Left ventricle myocardium inferior (tissue), 1 donor: ENCODE measurements at regions not wholly inside any gene's neighbourhood (a gene's known extent, or its start where the extent isn't known, plus 50 kb on each side); places are given as distances from the start of the nearest gene placed in this dataset.

Experiments
- DNase-seq: peaks from one replicate; pipeline ENCODE4 v3.0.0-alpha.2; 2020
- H3K27ac ChIP-seq: fragments of 200-600 bp; replicated peaks from 2 replicates; pipeline ENCODE4 v1.8.0; 2021
- H3K27me3 ChIP-seq: fragments of 200-600 bp; 2 replicates; pipeline ENCODE4 v1.8.0; 2021; ENCODE audit warnings: low read depth
- H3K36me3 ChIP-seq: fragments of 200-600 bp; 2 replicates; pipeline ENCODE4 v1.8.0; 2021
- H3K4me1 ChIP-seq: fragments of 200-600 bp; 2 replicates; pipeline ENCODE4 v1.8.0; 2021
- H3K4me3 ChIP-seq: fragments of 200-600 bp; 2 replicates; pipeline ENCODE4 v1.8.0; 2021; ENCODE audit warnings: mild to moderate bottlenecking, moderate library complexity
- H3K9me3 ChIP-seq: fragments of 200-600 bp; replicated peaks from 2 replicates; pipeline ENCODE4 v1.8.0; 2021
- CTCF ChIP-seq: fragments of 200-600 bp; IDR thresholded peaks from 2 replicates; pipeline ENCODE4 v1.8.0; 2021; ENCODE audit warnings: antibody characterized with exemption, mild to moderate bottlenecking, borderline replicate concordance
- intact Hi-C: fragments of 100-400 bp; cut with micrococcal nuclease; formaldehyde crosslinking; loops from one replicate; pipeline ENCODE4 v1.11.0; 2022
- donor health status: DM: no; HTN: yes; CAD: no; lungs with severe emphysema.

DNA sequence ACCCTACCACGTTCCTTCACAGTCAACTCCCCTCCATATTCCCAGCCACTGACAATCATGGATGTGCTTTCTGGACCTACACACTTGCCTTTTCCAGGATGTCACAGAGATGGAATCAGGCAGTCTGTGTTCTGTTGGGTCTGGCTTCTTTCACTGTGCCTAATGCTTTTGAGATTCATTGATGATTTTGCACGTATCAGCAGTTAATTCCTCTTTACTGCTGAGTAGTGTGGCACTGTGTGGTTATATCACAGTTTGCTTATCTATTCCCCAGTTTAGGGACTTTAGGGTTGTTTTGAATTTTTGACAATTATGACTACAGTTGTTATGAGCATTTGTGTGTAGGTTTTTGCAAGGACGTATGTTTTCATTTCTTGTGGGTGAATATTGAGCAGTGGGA is 191.7 kb downstream of the ACKR3 start:
- DNase-seq: no peak
- Histone ChIP-seq H3K27me3 (no peaks in the 10 kb centered on the region), H3K27ac (no peak overlapping the region), H3K9me3 (peaks cover under 1% of the 10 kb centered on the region), H3K4me3 (no peak overlapping the region), H3K4me1 (no peaks in the 10 kb centered on the region), H3K36me3 (no peaks in the 10 kb centered on the region)
- no peak for TF ChIP-seq CTCF
- intact Hi-C loops: no loop called here

DNA sequence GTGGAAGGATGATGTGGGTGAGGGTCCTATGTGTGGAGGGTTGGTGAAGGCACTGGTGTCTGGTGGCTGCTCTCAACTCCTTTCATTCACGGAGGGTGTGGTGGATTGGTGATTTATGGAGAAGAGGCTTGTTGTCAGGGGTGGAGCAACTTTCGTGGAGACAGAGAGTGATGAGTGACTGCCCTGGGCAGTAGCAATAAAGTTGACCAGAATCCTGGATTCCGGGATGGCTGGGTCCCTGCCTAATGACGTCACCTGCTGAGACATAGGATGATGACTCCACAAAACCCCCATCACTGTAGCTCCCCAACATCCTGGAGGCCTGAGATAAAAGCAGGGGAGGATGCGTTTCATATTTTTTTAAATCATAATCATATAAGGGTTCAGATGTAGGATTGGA is 193.0 kb downstream of the ACKR3 start:
- H3K27ac ChIP-seq: no peak overlapping the region
- no peak for TF ChIP-seq CTCF
- no peaks in the 10 kb centered on the region for H3K27me3 ChIP-seq
- H3K4me1 ChIP-seq: no peaks in the 10 kb centered on the region
- H3K36me3 ChIP-seq: no peaks in the 10 kb centered on the region
- no peak for DNase-seq
- intact Hi-C loops: no loop called here
- H3K4me3 ChIP-seq: no peak overlapping the region
- peaks cover 11% of the 10 kb centered on the region for H3K9me3 ChIP-seq

GRCh38 chr2:236763857-236764256 is 194.2 kb downstream of the ACKR3 start:
- Histone ChIP-seq H3K27ac (no peak overlapping the region), H3K9me3 (peaks cover 11% of the 10 kb centered on the region), H3K36me3 (no peaks in the 10 kb centered on the region), H3K27me3 (no peaks in the 10 kb centered on the region), H3K4me3 (no peak overlapping the region), H3K4me1 (no peaks in the 10 kb centered on the region)
- DNase-seq: no peak
- no peak for TF ChIP-seq CTCF
- intact Hi-C loops: no loop called here

- no peaks in the 10 kb centered on the region for H3K36me3 ChIP-seq
- intact Hi-C loops: no loop called here
- H3K4me3 ChIP-seq: no peak overlapping the region
- H3K9me3 ChIP-seq: peaks cover 11% of the 10 kb centered on the region
- H3K27me3 ChIP-seq: no peaks in the 10 kb centered on the region
- H3K4me1 ChIP-seq: no peaks in the 10 kb centered on the region
- H3K27ac ChIP-seq: no peak overlapping the region
- TF ChIP-seq CTCF: no peak
- DNase-seq: no peak
Observed at GRCh38 chr2:236764716-236765115, 195.1 kb downstream of the ACKR3 start.

- no peak for TF ChIP-seq CTCF
- DNase-seq: no peak
Observed at GRCh38 chr2:236765478-236765877, 195.9 kb downstream of the ACKR3 start.

GRCh38 chr2:236766850-236767249 is 197.2 kb downstream of the ACKR3 start:
- H3K4me3 ChIP-seq: no peak overlapping the region
- no peaks in the 10 kb centered on the region for H3K27me3 ChIP-seq
- no peak for TF ChIP-seq CTCF
- H3K27ac ChIP-seq: no peak overlapping the region
- DNase-seq: no peak
- intact Hi-C loops: no loop called here
- no peaks in the 10 kb centered on the region for H3K4me1 ChIP-seq
- peaks cover 11% of the 10 kb centered on the region for H3K9me3 ChIP-seq
- H3K36me3 ChIP-seq: no peaks in the 10 kb centered on the region

More at GRCh38 chr2:236765478-236765877, 195.9 kb downstream of the ACKR3 start:
- no peaks in the 10 kb centered on the region for H3K36me3 ChIP-seq
- no peak overlapping the region for H3K27ac ChIP-seq
- no peaks in the 10 kb centered on the region for H3K27me3 ChIP-seq
- no peaks in the 10 kb centered on the region for H3K4me1 ChIP-seq
- peaks cover 11% of the 10 kb centered on the region for H3K9me3 ChIP-seq
- no peak overlapping the region for H3K4me3 ChIP-seq
- intact Hi-C loops: no loop called here
